Endodermal cell (in vitro differentiated cells): ENCODE measurements at regions not wholly inside any gene's neighbourhood (a gene's known extent, or its start where the extent isn't known, plus 50 kb on each side); places are given as distances from the start of the nearest gene placed in this dataset.

Source experiments
- DNase-seq: peaks from one replicate; pipeline ENCODE4 v3.0.0-alpha.2; 2017
- H3K27ac ChIP-seq: 2 replicates; pipeline ENCODE4 v1.5.1; 2013; ENCODE audit warnings: mild to moderate bottlenecking, low read depth, low read length, moderate library complexity
- H3K27me3 ChIP-seq: 2 replicates; pipeline ENCODE4 v1.6.1; 2013; ENCODE audit warnings: mild to moderate bottlenecking, low read length, moderate library complexity; ENCODE audit not compliant: insufficient read depth, control insufficient read depth, poor library complexity, severe bottlenecking
- H3K36me3 ChIP-seq: 2 replicates; pipeline ENCODE4 v1.7.0; 2013; ENCODE audit warnings: mild to moderate bottlenecking, low read length, moderate library complexity; ENCODE audit not compliant: control insufficient read depth, insufficient read depth
- H3K4me1 ChIP-seq: one replicate; pipeline ENCODE4 v1.7.0; 2013; ENCODE audit warnings: low read length; ENCODE audit not compliant: control insufficient read depth, insufficient read depth
- H3K4me3 ChIP-seq: 2 replicates; pipeline ENCODE4 v1.5.1; 2013; ENCODE audit warnings: mild to moderate bottlenecking, low read length, moderate library complexity
- H3K9ac ChIP-seq: 2 replicates; pipeline ENCODE4 v1.6.1; 2013; ENCODE audit warnings: mild to moderate bottlenecking, low read length, moderate library complexity; ENCODE audit not compliant: poor library complexity, severe bottlenecking; ENCODE audit errors: extremely low read depth
- H3K9me3 ChIP-seq: 2 replicates; pipeline ENCODE4 v1.6.1; 2013; ENCODE audit warnings: mild to moderate bottlenecking, low read length, moderate library complexity; ENCODE audit not compliant: control insufficient read depth
- H3K27ac Mint-ChIP-seq: 2 replicates; pipeline ENCODE4 v1.8.0; 2020; ENCODE audit warnings: mixed read lengths
- H3K27me3 Mint-ChIP-seq: 2 replicates; pipeline ENCODE4 v1.8.0; 2021; ENCODE audit warnings: mild to moderate bottlenecking, mixed read lengths; ENCODE audit not compliant: insufficient read depth
- H3K36me3 Mint-ChIP-seq: 2 replicates; pipeline ENCODE4 v1.8.0; 2020; ENCODE audit warnings: low read depth, mixed read lengths
- H3K4me1 Mint-ChIP-seq: 2 replicates; pipeline ENCODE4 v1.8.0; 2020; ENCODE audit warnings: mixed read lengths
- H3K4me3 Mint-ChIP-seq: 2 replicates; pipeline ENCODE4 v1.8.0; 2020; ENCODE audit warnings: mild to moderate bottlenecking, moderate library complexity, mixed read lengths
- H3K9me3 Mint-ChIP-seq: 2 replicates; pipeline ENCODE4 v1.8.0; 2020; ENCODE audit warnings: mild to moderate bottlenecking, mixed read lengths
- CTCF ChIP-seq: fragments of 200-600 bp; sonication (generic); conservative IDR thresholded peaks from 2 replicates; pipeline ENCODE4 v1.5.0; 2021; ENCODE audit warnings: antibody characterized with exemption, mild to moderate bottlenecking
- WGBS, 2 experiments: methylation state at CpG; one replicate each; pipeline versions ENCODE4 v1.1.5 to v1.1.7; 2013; ENCODE audit warnings: missing lambda C conversion rate in 2 of 2, mixed read lengths in 1 of 2; ENCODE audit not compliant: insufficient coverage in 1 of 2, insufficient read length in 1 of 2; 5-methylcytosine and 5-hydroxymethylcytosine counted together

GRCh38 chr2:196504788-196505187, 134.7 kb upstream of the CCDC150 start:
- DNase-seq, result no peak
- Mint-ChIP-seq H3K27me3 (no peaks in the 10 kb centered on the region), H3K4me3 (no peak overlapping the region), H3K27ac (no peak overlapping the region), H3K4me1 (no peaks in the 10 kb centered on the region), H3K36me3 (peaks cover under 1% of the 10 kb centered on the region), H3K9me3 (peaks cover 8% of the 10 kb centered on the region)
- Histone ChIP-seq H3K36me3 (no peaks in the 10 kb centered on the region), H3K4me3 (no peak overlapping the region), H3K4me1 (no peaks in the 10 kb centered on the region), H3K27me3 (no peaks in the 10 kb centered on the region), H3K27ac (no peak overlapping the region), H3K9ac (no peak overlapping the region), H3K9me3 (peaks cover 11% of the 10 kb centered on the region)
- no peak for TF ChIP-seq CTCF

DNA sequence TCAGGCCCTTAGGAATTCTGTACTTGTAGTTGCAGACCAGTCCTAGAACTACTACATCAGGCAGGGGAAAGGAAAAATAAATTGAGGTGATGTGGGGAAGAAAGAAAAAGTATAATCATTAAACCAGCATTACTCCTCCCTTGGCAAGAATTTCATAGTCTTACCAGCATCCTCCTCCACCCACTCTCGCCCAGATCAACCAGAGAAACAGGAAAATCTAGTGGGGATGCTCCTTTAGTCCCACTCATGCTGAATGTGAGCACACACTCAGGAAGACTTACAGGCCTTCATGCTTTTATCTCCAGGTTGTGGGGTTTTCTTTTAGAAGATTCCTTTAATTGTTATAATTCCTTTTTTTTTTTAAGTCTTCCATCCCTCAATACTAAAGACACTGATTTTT, 129.3 kb upstream of the CCDC150 start:
- no peaks in the 10 kb centered on the region for H3K27me3 ChIP-seq
- no peak overlapping the region for H3K9ac ChIP-seq
- DNase-seq, result no peak

GRCh38 chr2:196511258-196512168, 128.0 kb upstream of the CCDC150 start:
- H3K27me3 Mint-ChIP-seq, result no peaks in the 10 kb centered on the region
- H3K27me3 ChIP-seq, result no peaks in the 10 kb centered on the region
- H3K36me3 Mint-ChIP-seq, result no peaks in the 10 kb centered on the region
- TF ChIP-seq CTCF, result no peak
- peaks cover 4% of the 10 kb centered on the region for H3K4me1 Mint-ChIP-seq
- H3K27ac ChIP-seq, result no peak overlapping the region
- 91 to 100% methylated on average over 1 to 3 of the region's 3 CpGs for WGBS, 2 experiments
- no peaks in the 10 kb centered on the region for H3K9me3 ChIP-seq
- H3K4me1 ChIP-seq, result no peaks in the 10 kb centered on the region
- DNase-seq, result no peak
- H3K4me3 Mint-ChIP-seq, result no peak overlapping the region
- no peak overlapping the region for H3K27ac Mint-ChIP-seq
- H3K9ac ChIP-seq, result no peak overlapping the region
- no peak overlapping the region for H3K4me3 ChIP-seq
- H3K36me3 ChIP-seq, result no peaks in the 10 kb centered on the region
- H3K9me3 Mint-ChIP-seq, result no peaks in the 10 kb centered on the region

More for the DNA sequence above, 129.3 kb upstream of the CCDC150 start:
- no peak overlapping the region for H3K4me3 Mint-ChIP-seq
- WGBS, 2 experiments, result 88% methylated on average over 1 of the region's 1 CpG; no CpG with 5 or more reads in 1 of the 2 experiments
- Histone ChIP-seq H3K9me3 (no peaks in the 10 kb centered on the region), H3K36me3 (no peaks in the 10 kb centered on the region), H3K27ac (no peak overlapping the region), H3K4me1 (no peaks in the 10 kb centered on the region), H3K4me3 (no peak overlapping the region)
- no peaks in the 10 kb centered on the region for H3K36me3 Mint-ChIP-seq
- H3K27me3 Mint-ChIP-seq, result no peaks in the 10 kb centered on the region
- no peak overlapping the region for H3K27ac Mint-ChIP-seq
- peaks cover 4% of the 10 kb centered on the region for H3K4me1 Mint-ChIP-seq
- no peaks in the 10 kb centered on the region for H3K9me3 Mint-ChIP-seq
- TF ChIP-seq CTCF, result no peak
